GDM1 (cell line): ENCODE measurements at regions not wholly inside any gene's neighbourhood (a gene's known extent, or its start where the extent isn't known, plus 50 kb on each side); places are given as distances from the start of the nearest gene placed in this dataset.

Experiments used
- DNase-seq: peaks from one replicate; lab custom pipeline; 2025; lab: John Stamatoyannopoulos, UW

GRCh38 chr5:54743581-54743980 is 226.0 kb downstream of the SNX18 start:
- no peak for DNase-seq

GRCh38 chr5:54742417-54742891 is 224.9 kb downstream of the SNX18 start:
- no peak for DNase-seq

- no peak for DNase-seq
Observed at GRCh38 chr5:54741711-54742110, 224.2 kb downstream of the SNX18 start.

- DNase-seq, result no peak
Observed at GRCh38 chr5:54740141-54740540, 222.6 kb downstream of the SNX18 start.

GRCh38 chr5:54739371-54739770 is 221.8 kb downstream of the SNX18 start:
- DNase-seq, result no peak

- no peak for DNase-seq
Observed at GRCh38 chr5:54738973-54739367, 221.4 kb downstream of the SNX18 start.

GRCh38 chr5:54738118-54738972 is 220.8 kb downstream of the SNX18 start:
- DNase-seq, result no peak

GRCh38 chr5:54736003-54736797 is 218.6 kb downstream of the SNX18 start:
- no peak for DNase-seq

GRCh38 chr5:54733101-54733500 is 215.5 kb downstream of the SNX18 start:
- DNase-seq, result no peak

- DNase-seq, result no peak
Observed at GRCh38 chr5:54732108-54732507, 214.5 kb downstream of the SNX18 start.

GRCh38 chr5:54728588-54728915 is 211.0 kb downstream of the SNX18 start:
- DNase-seq, result no peak

GRCh38 chr5:54727874-54728587 is 210.5 kb downstream of the SNX18 start:
- no peak for DNase-seq

- DNase-seq, result no peak
Observed at GRCh38 chr5:54725391-54726280, 208.1 kb downstream of the SNX18 start.

GRCh38 chr5:54722846-54723433 is 205.4 kb downstream of the SNX18 start:
- DNase-seq, result no peak

GRCh38 chr5:54721951-54722654 is 204.5 kb downstream of the SNX18 start:
- DNase-seq, result no peak

GRCh38 chr5:54721116-54721515 is 203.6 kb downstream of the SNX18 start:
- no peak for DNase-seq

GRCh38 chr5:54720341-54720740 is 202.8 kb downstream of the SNX18 start:
- DNase-seq, result no peak

GRCh38 chr5:54719384-54720283 is 202.1 kb downstream of the SNX18 start:
- no peak for DNase-seq

GRCh38 chr5:54718656-54719055 is 201.1 kb downstream of the SNX18 start:
- DNase-seq, result no peak
